Islet of Langerhans (tissue), 1 donor: ENCODE measurements at regions not wholly inside any gene's neighbourhood (a gene's known extent, or its start where the extent isn't known, plus 50 kb on each side); places are given as distances from the start of the nearest gene placed in this dataset.
A peak's percentile ranks its signal among the peaks of the same experiment; 100 is the strongest.

Source experiments
- FAIRE-seq: peaks from one replicate; lab custom pipeline; 2011; peaks lifted over from hg19 to GRCh38; lab: Jason Lieb, UNC

GRCh38 chr20:48202334-48203113, 417.2 kb upstream of the SULF2 start:
- FAIRE-seq: no peak

- no peak for FAIRE-seq
These were observed 416.6 kb upstream of the SULF2 start for GRCh38 chr20:48201885-48202284.

GRCh38 chr20:48201188-48201587, 415.9 kb upstream of the SULF2 start:
- FAIRE-seq: no peak

- no peak for FAIRE-seq
These were observed 413.7 kb upstream of the SULF2 start for GRCh38 chr20:48198929-48199451.

GRCh38 chr20:48197066-48197465, 411.8 kb upstream of the SULF2 start:
- no peak for FAIRE-seq

GRCh38 chr20:48196486-48196885, 411.2 kb upstream of the SULF2 start:
- FAIRE-seq: peak; percentile 60

GRCh38 chr20:48196001-48196400, 410.7 kb upstream of the SULF2 start:
- no peak for FAIRE-seq

- no peak for FAIRE-seq
These were observed 410.0 kb upstream of the SULF2 start for GRCh38 chr20:48195121-48195870.

- FAIRE-seq: no peak
These were observed 409.3 kb upstream of the SULF2 start for GRCh38 chr20:48194583-48194982.

GRCh38 chr20:48193627-48194425, 408.5 kb upstream of the SULF2 start:
- FAIRE-seq: no peak

- FAIRE-seq: no peak
These were observed 406.8 kb upstream of the SULF2 start for GRCh38 chr20:48192109-48192508.

GRCh38 chr20:48191200-48191599, 405.9 kb upstream of the SULF2 start:
- FAIRE-seq: no peak

GRCh38 chr20:48190757-48191156, 405.5 kb upstream of the SULF2 start:
- FAIRE-seq: no peak

GRCh38 chr20:48189181-48189580, 403.9 kb upstream of the SULF2 start:
- FAIRE-seq: no peak

GRCh38 chr20:48187851-48188250, 402.6 kb upstream of the SULF2 start:
- FAIRE-seq: no peak

GRCh38 chr20:48186915-48187314, 401.6 kb upstream of the SULF2 start:
- no peak for FAIRE-seq

- no peak for FAIRE-seq
These were observed 401.2 kb upstream of the SULF2 start for GRCh38 chr20:48186447-48186846.

GRCh38 chr20:48184229-48184628, 398.9 kb upstream of the SULF2 start:
- FAIRE-seq: no peak

- FAIRE-seq: no peak
These were observed 396.1 kb upstream of the SULF2 start for GRCh38 chr20:48181261-48181935.

- FAIRE-seq: no peak
These were observed 395.3 kb upstream of the SULF2 start for GRCh38 chr20:48180618-48181017.

GRCh38 chr20:48180024-48180423, 394.7 kb upstream of the SULF2 start:
- FAIRE-seq: no peak

- no peak for FAIRE-seq
These were observed 393.4 kb upstream of the SULF2 start for GRCh38 chr20:48178633-48179032.
